Neural progenitor cell (in vitro differentiated cells): ENCODE measurements at regions not wholly inside any gene's neighbourhood (a gene's known extent, or its start where the extent isn't known, plus 50 kb on each side); places are given as distances from the start of the nearest gene placed in this dataset.

ENCODE experiments used
- EZH2 ChIP-seq: fragments of 200-600 bp; sonication (generic); IDR thresholded peaks from 2 replicates; pipeline ENCODE4 v1.6.1; 2017; ENCODE audit warnings: antibody characterized with exemption, mild to moderate bottlenecking, moderate library complexity
- EZH2phosphoT487 ChIP-seq: fragments of 200-600 bp; sonication (generic); IDR thresholded peaks from 2 replicates; pipeline ENCODE4 v1.6.1; 2017; ENCODE audit warnings: antibody characterized with exemption
- TF ChIP-seq, protein P1 (sequence below): fragments of 200-600 bp; sonication (generic); IDR thresholded peaks from 2 replicates; pipeline ENCODE4 v1.5.1; 2017; ENCODE audit warnings: antibody characterized with exemption, mild to moderate bottlenecking

DNA sequence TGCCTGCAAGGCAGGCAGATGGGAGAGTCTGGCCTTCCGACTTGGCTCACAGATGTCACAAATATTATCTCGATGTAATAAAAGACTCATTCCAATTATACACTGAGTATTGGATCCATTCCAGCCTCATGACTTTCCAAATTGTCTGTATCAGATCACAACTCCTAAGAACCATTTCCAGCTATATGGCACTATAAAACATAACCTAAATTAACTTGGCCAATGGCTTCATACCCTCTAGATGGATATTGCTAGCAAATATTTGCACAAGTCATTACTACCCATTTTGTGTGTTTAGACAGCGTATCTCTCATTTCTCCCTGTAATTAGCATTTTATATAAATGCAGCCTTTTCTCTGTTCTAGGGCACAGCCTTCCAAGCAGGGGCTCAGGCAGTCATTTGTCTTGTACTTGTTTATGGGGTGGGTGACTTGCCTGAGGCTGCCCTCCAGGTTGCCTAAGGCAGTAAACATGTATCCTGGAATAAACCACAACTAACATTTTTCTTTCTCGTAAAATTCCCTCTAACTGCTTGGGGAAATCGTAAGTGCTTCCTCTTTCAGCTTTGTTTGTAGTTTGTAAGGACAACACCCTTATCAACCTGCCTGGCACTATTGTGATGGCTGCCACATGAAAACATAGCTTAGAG is 70.6 kb upstream of the KCNJ6 start:
- TF ChIP-seq, protein P1, sequence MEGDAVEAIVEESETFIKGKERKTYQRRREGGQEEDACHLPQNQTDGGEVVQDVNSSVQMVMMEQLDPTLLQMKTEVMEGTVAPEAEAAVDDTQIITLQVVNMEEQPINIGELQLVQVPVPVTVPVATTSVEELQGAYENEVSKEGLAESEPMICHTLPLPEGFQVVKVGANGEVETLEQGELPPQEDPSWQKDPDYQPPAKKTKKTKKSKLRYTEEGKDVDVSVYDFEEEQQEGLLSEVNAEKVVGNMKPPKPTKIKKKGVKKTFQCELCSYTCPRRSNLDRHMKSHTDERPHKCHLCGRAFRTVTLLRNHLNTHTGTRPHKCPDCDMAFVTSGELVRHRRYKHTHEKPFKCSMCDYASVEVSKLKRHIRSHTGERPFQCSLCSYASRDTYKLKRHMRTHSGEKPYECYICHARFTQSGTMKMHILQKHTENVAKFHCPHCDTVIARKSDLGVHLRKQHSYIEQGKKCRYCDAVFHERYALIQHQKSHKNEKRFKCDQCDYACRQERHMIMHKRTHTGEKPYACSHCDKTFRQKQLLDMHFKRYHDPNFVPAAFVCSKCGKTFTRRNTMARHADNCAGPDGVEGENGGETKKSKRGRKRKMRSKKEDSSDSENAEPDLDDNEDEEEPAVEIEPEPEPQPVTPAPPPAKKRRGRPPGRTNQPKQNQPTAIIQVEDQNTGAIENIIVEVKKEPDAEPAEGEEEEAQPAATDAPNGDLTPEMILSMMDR, result no peak
- no peak for TF ChIP-seq EZH2phosphoT487
- no peak for TF ChIP-seq EZH2
